ENCODE measurements at regions not wholly inside any gene's neighbourhood (a gene's known extent, or its start where the extent isn't known, plus 50 kb on each side); places are given as distances from the start of the nearest gene placed in this dataset.

DNA sequence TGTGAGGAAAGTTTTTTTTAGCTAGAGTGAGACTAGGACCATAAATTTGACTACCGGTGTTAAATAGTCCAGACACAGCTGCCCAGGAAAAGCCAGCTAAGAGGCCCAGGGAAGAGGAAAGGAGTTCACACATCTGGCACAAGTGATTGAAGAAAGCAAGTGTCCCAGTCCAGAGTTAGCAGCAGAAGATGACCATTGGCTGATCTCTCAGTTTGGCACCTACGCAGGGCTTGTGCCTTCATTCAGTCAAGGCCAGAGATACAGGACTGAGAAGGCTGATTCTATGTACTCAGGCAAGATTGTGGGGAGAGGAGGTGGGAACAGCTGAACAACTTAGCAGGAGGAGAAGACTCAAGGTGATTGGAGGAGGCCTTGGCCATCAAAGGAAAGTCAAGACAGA, 575.0 kb upstream of the KLF12 start:
- Histone ChIP-seq H3K4me1 (no peaks in the 10 kb centered on the region), H3K36me3 (no peaks in the 10 kb centered on the region), H3K4me3 (no peak overlapping the region), H3K9me3 (no peaks in the 10 kb centered on the region), H3K27me3 (no peaks in the 10 kb centered on the region), H3K27ac (no peak overlapping the region)
- DNase-seq (ENCODE audit: extremely low spot score in 2 of 2): no peak
- TF ChIP-seq POLR2A (IDR thresholded peaks at IDR 0.05): no peak
- no peak for TF ChIP-seq CTCF (IDR thresholded peaks at IDR 0.05)
- TF ChIP-seq POLR2AphosphoS5 (IDR thresholded peaks at IDR 0.05; ENCODE audit: insufficient read depth in 1 of 2, low read depth in 1 of 2): no peak
- intact Hi-C loops (cut with DNase I): no loop called here

GRCh38 chr13:74708629-74709028, 574.4 kb upstream of the KLF12 start:
- H3K4me1 ChIP-seq: no peaks in the 10 kb centered on the region
- intact Hi-C loops (cut with DNase I): no loop called here
- H3K36me3 ChIP-seq: no peaks in the 10 kb centered on the region
- H3K4me3 ChIP-seq: no peak overlapping the region
- TF ChIP-seq POLR2A (IDR thresholded peaks at IDR 0.05) (no peak), POLR2AphosphoS5 (IDR thresholded peaks at IDR 0.05; ENCODE audit: insufficient read depth in 1 of 2, low read depth in 1 of 2) (no peak), CTCF (IDR thresholded peaks at IDR 0.05) (no peak)
- no peak for DNase-seq (ENCODE audit: extremely low spot score in 2 of 2)
- H3K27me3 ChIP-seq: no peaks in the 10 kb centered on the region
- H3K9me3 ChIP-seq: no peaks in the 10 kb centered on the region
- no peak overlapping the region for H3K27ac ChIP-seq

- intact Hi-C loops (cut with DNase I): no loop called here
- TF ChIP-seq POLR2A (IDR thresholded peaks at IDR 0.05): no peak
- TF ChIP-seq POLR2AphosphoS5 (IDR thresholded peaks at IDR 0.05; ENCODE audit: insufficient read depth in 1 of 2, low read depth in 1 of 2): no peak
- DNase-seq (ENCODE audit: extremely low spot score in 2 of 2): no peak
These were observed 573.1 kb upstream of the KLF12 start for GRCh38 chr13:74707291-74707690.

GRCh38 chr13:74706801-74707200, 572.6 kb upstream of the KLF12 start:
- TF ChIP-seq CTCF (IDR thresholded peaks at IDR 0.05): no peak
- no peak for TF ChIP-seq POLR2A (IDR thresholded peaks at IDR 0.05)
- no peak for TF ChIP-seq POLR2AphosphoS5 (IDR thresholded peaks at IDR 0.05; ENCODE audit: insufficient read depth in 1 of 2, low read depth in 1 of 2)
- Histone ChIP-seq H3K4me3 (no peak overlapping the region), H3K4me1 (no peaks in the 10 kb centered on the region), H3K27me3 (no peaks in the 10 kb centered on the region), H3K9me3 (no peaks in the 10 kb centered on the region), H3K27ac (no peak overlapping the region), H3K36me3 (no peaks in the 10 kb centered on the region)
- no peak for DNase-seq (ENCODE audit: extremely low spot score in 2 of 2)
- intact Hi-C loops (cut with DNase I): no loop called here

More at GRCh38 chr13:74707291-74707690, 573.1 kb upstream of the KLF12 start:
- Histone ChIP-seq H3K4me1 (no peaks in the 10 kb centered on the region), H3K9me3 (no peaks in the 10 kb centered on the region), H3K4me3 (no peak overlapping the region), H3K27ac (no peak overlapping the region), H3K36me3 (no peaks in the 10 kb centered on the region), H3K27me3 (no peaks in the 10 kb centered on the region)

DNA sequence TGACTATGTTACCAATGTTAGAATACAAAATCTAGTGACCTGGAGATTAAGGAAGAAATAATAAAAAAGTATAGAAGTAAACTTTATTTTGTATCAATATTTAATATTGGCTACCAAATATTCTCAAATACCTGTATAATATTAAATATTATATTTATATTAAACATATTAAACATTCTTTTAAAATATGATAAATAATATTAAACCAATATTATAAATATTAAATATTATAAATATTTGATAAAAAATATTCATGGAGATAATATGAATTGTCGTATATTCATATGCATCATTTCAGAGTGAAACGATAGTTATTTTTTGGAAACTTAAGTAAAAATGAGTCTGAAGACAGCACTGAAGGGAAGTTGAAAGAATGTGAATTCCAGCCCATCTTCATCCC, 571.2 kb upstream of the KLF12 start:
- Histone ChIP-seq H3K4me3 (no peak overlapping the region), H3K27ac (no peak overlapping the region), H3K27me3 (no peaks in the 10 kb centered on the region), H3K9me3 (no peaks in the 10 kb centered on the region), H3K36me3 (no peaks in the 10 kb centered on the region), H3K4me1 (no peaks in the 10 kb centered on the region)
- no peak for DNase-seq (ENCODE audit: extremely low spot score in 2 of 2)
- TF ChIP-seq POLR2AphosphoS5 (IDR thresholded peaks at IDR 0.05; ENCODE audit: insufficient read depth in 1 of 2, low read depth in 1 of 2) (no peak), CTCF (IDR thresholded peaks at IDR 0.05) (no peak), POLR2A (IDR thresholded peaks at IDR 0.05) (no peak)
- intact Hi-C loops (cut with DNase I): no loop called here
